Germinal center (tissue), 1 donor: ENCODE measurements at regions not wholly inside any gene's neighbourhood (a gene's known extent, or its start where the extent isn't known, plus 50 kb on each side); places are given as distances from the start of the nearest gene placed in this dataset.

Experiments
- DNase-seq: peaks from one replicate; pipeline ENCODE4 v3.0.0; 2012; ENCODE audit warnings: mixed read lengths, low spot score

- DNase-seq = no peak
These were observed 153.6 kb upstream of the C14orf180 start for GRCh38 chr14:104425763-104426646.

- DNase-seq = no peak
These were observed 152.3 kb upstream of the C14orf180 start for GRCh38 chr14:104427131-104427851.

- no peak for DNase-seq
These were observed 151.2 kb upstream of the C14orf180 start for GRCh38 chr14:104428333-104428851.

- DNase-seq = no peak
These were observed 150.7 kb upstream of the C14orf180 start for GRCh38 chr14:104428860-104429259.

- DNase-seq = no peak
These were observed 150.2 kb upstream of the C14orf180 start for GRCh38 chr14:104429291-104429861.

GRCh38 chr14:104431351-104431928, 148.1 kb upstream of the C14orf180 start:
- DNase-seq = no peak

GRCh38 chr14:104431929-104432541, 147.5 kb upstream of the C14orf180 start:
- no peak for DNase-seq

GRCh38 chr14:104432611-104433231, 146.8 kb upstream of the C14orf180 start:
- no peak for DNase-seq

GRCh38 chr14:104433401-104434213, 146.0 kb upstream of the C14orf180 start:
- DNase-seq = no peak

GRCh38 chr14:104434214-104435076, 145.1 kb upstream of the C14orf180 start:
- DNase-seq = no peak

- DNase-seq = no peak
These were observed 144.2 kb upstream of the C14orf180 start for GRCh38 chr14:104435147-104436046.

GRCh38 chr14:104436047-104436591, 143.4 kb upstream of the C14orf180 start:
- DNase-seq = no peak

GRCh38 chr14:104436741-104437701, 142.5 kb upstream of the C14orf180 start:
- DNase-seq = no peak

GRCh38 chr14:104437703-104438102, 141.9 kb upstream of the C14orf180 start:
- DNase-seq = no peak

GRCh38 chr14:104438166-104438887, 141.2 kb upstream of the C14orf180 start:
- DNase-seq = no peak

GRCh38 chr14:104439625-104440024, 139.9 kb upstream of the C14orf180 start:
- no peak for DNase-seq
